ENCODE measurements at regions not wholly inside any gene's neighbourhood (a gene's known extent, or its start where the extent isn't known, plus 50 kb on each side); places are given as distances from the start of the nearest gene placed in this dataset.

- TF ChIP-seq CTCF (IDR thresholded peaks at IDR 0.05) (no peak), POLR2A (IDR thresholded peaks at IDR 0.05) (no peak)
Observed at GRCh38 chr17:33696102-33696501, 403.0 kb upstream of the ASIC2 start.

Data from heart left ventricle (tissue), 13 donors.